HG03558 (cell line): ENCODE measurements at regions not wholly inside any gene's neighbourhood (a gene's known extent, or its start where the extent isn't known, plus 50 kb on each side); places are given as distances from the start of the nearest gene placed in this dataset.
"Not testable (repeated sequence)": the region's sequence is repeated elsewhere in the genome, so short reads cannot be mapped to it uniquely, and the experiment has no call there.

ENCODE experiments used
- ATAC-seq: cut with Tn5 transposase; IDR thresholded peaks from one replicate; pipeline ENCODE4 v1.9.1; 2021; ENCODE audit warnings: moderate number of reproducible peaks; ENCODE audit not compliant: unreplicated experiment; ENCODE audit errors: extremely low read depth

- no peak for ATAC-seq
Observed at GRCh38 chr1:79912813-79913212, 906.3 kb upstream of the ADGRL4 start.

- no peak for ATAC-seq
Observed at GRCh38 chr1:79903321-79903720, 896.8 kb upstream of the ADGRL4 start.

GRCh38 chr1:79902418-79902817, 895.9 kb upstream of the ADGRL4 start:
- no peak for ATAC-seq

GRCh38 chr1:79899914-79900313, 893.4 kb upstream of the ADGRL4 start:
- no peak for ATAC-seq

- ATAC-seq = no peak
Observed at GRCh38 chr1:79896140-79896539, 889.6 kb upstream of the ADGRL4 start.

GRCh38 chr1:79895573-79895972, 889.0 kb upstream of the ADGRL4 start:
- ATAC-seq = no peak

GRCh38 chr1:79894129-79894528, 887.6 kb upstream of the ADGRL4 start:
- ATAC-seq = not testable (repeated sequence)

GRCh38 chr1:79887059-79887458, 880.5 kb upstream of the ADGRL4 start:
- no peak for ATAC-seq

- no peak for ATAC-seq
Observed at GRCh38 chr1:79885101-79885500, 878.6 kb upstream of the ADGRL4 start.

- ATAC-seq = no peak
Observed at GRCh38 chr1:79877086-79877485, 870.6 kb upstream of the ADGRL4 start.

GRCh38 chr1:79875187-79875586, 868.7 kb upstream of the ADGRL4 start:
- ATAC-seq = no peak

- no peak for ATAC-seq
Observed at GRCh38 chr1:79874289-79874688, 867.8 kb upstream of the ADGRL4 start.

- ATAC-seq = no peak
Observed at GRCh38 chr1:79859212-79859948, 852.9 kb upstream of the ADGRL4 start.

GRCh38 chr1:79852004-79852403, 845.5 kb upstream of the ADGRL4 start:
- ATAC-seq = no peak

- no peak for ATAC-seq
Observed at GRCh38 chr1:79849388-79849787, 842.9 kb upstream of the ADGRL4 start.

GRCh38 chr1:79848316-79848715, 841.8 kb upstream of the ADGRL4 start:
- ATAC-seq = no peak

GRCh38 chr1:79847700-79848099, 841.2 kb upstream of the ADGRL4 start:
- ATAC-seq = no peak

GRCh38 chr1:79845936-79846335, 839.4 kb upstream of the ADGRL4 start:
- no peak for ATAC-seq

GRCh38 chr1:79842811-79843210, 836.3 kb upstream of the ADGRL4 start:
- ATAC-seq = no peak

GRCh38 chr1:79839882-79840281, 833.4 kb upstream of the ADGRL4 start:
- no peak for ATAC-seq

- ATAC-seq = no peak
Observed at GRCh38 chr1:79827446-79827845, 820.9 kb upstream of the ADGRL4 start.

GRCh38 chr1:79825551-79825950, 819.0 kb upstream of the ADGRL4 start:
- no peak for ATAC-seq
